Spleen (tissue), 11 donors: ENCODE measurements at regions not wholly inside any gene's neighbourhood (a gene's known extent, or its start where the extent isn't known, plus 50 kb on each side); places are given as distances from the start of the nearest gene placed in this dataset.

Source experiments
- DNase-seq: peaks from one replicate; pipeline ENCODE4 v3.0.0-alpha.2; 2020
- H3K27ac ChIP-seq, 8 donors: fragments of 200-600 bp; sonication (generic) in 7 of 8; 1 replicate in 4 of 8; 2 replicates in 4 of 8; pipeline versions ENCODE4 v1.5.0 to v1.8.0; 2016 to 2021; ENCODE audit warnings: inconsistent platforms in 4 of 8, mild to moderate bottlenecking in 4 of 8, moderate library complexity in 1 of 8
- H3K27me3 ChIP-seq, 7 donors: fragments of 200-600 bp; sonication (generic) in 6 of 7; replicated peaks in 1 of 7; 1 replicate in 4 of 7; 2 replicates in 3 of 7; pipeline versions ENCODE4 v1.5.0 to v1.8.0; 2016 to 2021; ENCODE audit warnings: inconsistent platforms in 3 of 7, mild to moderate bottlenecking in 1 of 7
- H3K36me3 ChIP-seq, 6 donors: fragments of 200-600 bp; sonication (generic) in 5 of 6; 1 replicate in 4 of 6; 2 replicates in 2 of 6; pipeline versions ENCODE4 v1.5.0 to v1.8.0; 2016 to 2021; ENCODE audit warnings: inconsistent platforms in 2 of 6
- H3K4me1 ChIP-seq, 6 donors: fragments of 200-600 bp; sonication (generic) in 5 of 6; 1 replicate in 3 of 6; 2 replicates in 3 of 6; pipeline versions ENCODE4 v1.5.0 to v1.8.0; 2016 to 2021; ENCODE audit warnings: inconsistent platforms in 3 of 6
- H3K4me3 ChIP-seq, 8 donors: fragments of 200-600 bp; sonication (generic) in 7 of 8; 1 replicate in 4 of 8; 2 replicates in 4 of 8; pipeline versions ENCODE4 v1.5.0 to v1.8.0; 2016 to 2021; ENCODE audit warnings: inconsistent platforms in 4 of 8, mild to moderate bottlenecking in 4 of 8, moderate library complexity in 2 of 8
- H3K9me3 ChIP-seq, 8 donors: fragments of 200-600 bp; sonication (generic) in 7 of 8; 1 replicate in 4 of 8; 2 replicates in 4 of 8; pipeline versions ENCODE4 v1.5.0 to v1.8.0; 2016 to 2021; ENCODE audit warnings: inconsistent platforms in 4 of 8
- CTCF ChIP-seq, 11 experiments: fragments of 200-600 bp in 7 of 11; fragments of 450-650 bp in 4 of 11; sonication (generic) in 4 of 11; IDR thresholded peaks in 8 of 11; conservative IDR thresholded peaks in 3 of 11; 1 replicate in 7 of 11; 2 replicates in 4 of 11; pipeline versions ENCODE4 v1.4.0 to v1.8.0; 2016 to 2021; ENCODE audit warnings: antibody characterized with exemption in 11 of 11, inconsistent platforms in 4 of 11, mild to moderate bottlenecking in 1 of 11
- POLR2A ChIP-seq, 3 donors: fragments of 450-650 bp; IDR thresholded peaks; one replicate each; pipeline ENCODE4 v1.5.1; 2017; ENCODE audit warnings: antibody characterized with exemption in 3 of 3, mild to moderate bottlenecking in 1 of 3
- POLR2AphosphoS5 ChIP-seq, 3 donors: sonication (generic); formaldehyde crosslinking; IDR thresholded peaks; one replicate each; pipeline ENCODE4 v1.5.1; 2017; ENCODE audit warnings: antibody characterized with exemption in 3 of 3
- WGBS, 5 donors: extraction: QIAGEN DNeasy Blood & Tissue Kit in 3 of 5; methylation state at CpG; one replicate each; pipeline versions ENCODE4 v1.1.5 to v1.1.7; 2013 to 2018; 5-methylcytosine and 5-hydroxymethylcytosine counted together
- intact Hi-C: fragments of 100-400 bp; cut with DNase I; formaldehyde crosslinking; loops from one replicate; pipeline ENCODE4 v1.15.0; 2023; ENCODE audit warnings: low total_unique reads
- donor health status: healthy with polysubstance abuse.
- donor health status: DM: no; HTN: no; CAD: no; lungs with moderate emphysema.
- donor health status: DM: no; HTN: no; CAD: no.
- donor health status: Bipolar disorder and iron deficiency.
- donor health status: healthy.
- donor health status: DM: no; HTN: no; CAD: no.
- donor health status: DM: yes; HTN: yes; CAD: no.

GRCh38 chr3:76724075-76724474 is 315.8 kb upstream of the ROBO2 start:
- intact Hi-C loops: no loop called here
- Histone ChIP-seq H3K4me1 (no peaks in the 10 kb centered on the region), H3K27me3 (no peaks in the 10 kb centered on the region), H3K27ac (no peak overlapping the region), H3K4me3 (no peak overlapping the region), H3K9me3 (peaks cover 0 to 5% (median 0%) of the 10 kb centered on the region in 8 donors), H3K36me3 (no peaks in the 10 kb centered on the region)
- TF ChIP-seq CTCF (IDR thresholded peaks at IDR 0.05 in 8 of 11, conservative IDR thresholded peaks at IDR 0.05 in 3 of 11) (no peak), POLR2AphosphoS5 (IDR thresholded peaks at IDR 0.05) (no peak), POLR2A (IDR thresholded peaks at IDR 0.05) (no peak)
- WGBS, 5 donors: 89 to 98% (median 95%) methylated on average over 1 of the region's 1 CpG
- DNase-seq: no peak

GRCh38 chr3:76724706-76725105 is 315.2 kb upstream of the ROBO2 start:
- intact Hi-C loops: no loop called here
- no peaks in the 10 kb centered on the region for H3K27me3 ChIP-seq
- DNase-seq: no peak
- H3K27ac ChIP-seq: no peak overlapping the region
- TF ChIP-seq CTCF (IDR thresholded peaks at IDR 0.05 in 8 of 11, conservative IDR thresholded peaks at IDR 0.05 in 3 of 11) (no peak), POLR2A (IDR thresholded peaks at IDR 0.05) (no peak), POLR2AphosphoS5 (IDR thresholded peaks at IDR 0.05) (no peak)
- H3K9me3 ChIP-seq: peaks cover 0 to 5% (median 0%) of the 10 kb centered on the region in 8 donors
- no peaks in the 10 kb centered on the region for H3K36me3 ChIP-seq
- H3K4me3 ChIP-seq: no peak overlapping the region
- H3K4me1 ChIP-seq: no peaks in the 10 kb centered on the region
- 57 to 75% (median 66%) methylated on average over 4 of the region's 4 CpGs for WGBS, 5 donors

- H3K9me3 ChIP-seq: peaks cover 0 to 5% (median 0%) of the 10 kb centered on the region in 8 donors
- WGBS, 5 donors: 92 to 96% (median 95%) methylated on average over 5 of the region's 5 CpGs
- no peak for DNase-seq
- H3K27ac ChIP-seq: no peak overlapping the region
- H3K4me3 ChIP-seq: no peak overlapping the region
- TF ChIP-seq CTCF (IDR thresholded peaks at IDR 0.05 in 8 of 11, conservative IDR thresholded peaks at IDR 0.05 in 3 of 11): no peak
- no peak for TF ChIP-seq POLR2A (IDR thresholded peaks at IDR 0.05)
- H3K27me3 ChIP-seq: no peaks in the 10 kb centered on the region
- intact Hi-C loops: no loop called here
- H3K36me3 ChIP-seq: no peaks in the 10 kb centered on the region
- no peaks in the 10 kb centered on the region for H3K4me1 ChIP-seq
Observed at GRCh38 chr3:76726034-76726433, 313.9 kb upstream of the ROBO2 start.

- WGBS, 5 donors: 91 to 95% (median 93%) methylated on average over 4 of the region's 4 CpGs
- peaks cover 0 to 11% (median 1%) of the 10 kb centered on the region in 8 donors for H3K9me3 ChIP-seq
- no peaks in the 10 kb centered on the region for H3K4me1 ChIP-seq
- intact Hi-C loops: no loop called here
- no peak overlapping the region for H3K27ac ChIP-seq
- H3K27me3 ChIP-seq: no peaks in the 10 kb centered on the region
- no peak for DNase-seq
- TF ChIP-seq CTCF (IDR thresholded peaks at IDR 0.05 in 8 of 11, conservative IDR thresholded peaks at IDR 0.05 in 3 of 11) (no peak), POLR2AphosphoS5 (IDR thresholded peaks at IDR 0.05) (no peak), POLR2A (IDR thresholded peaks at IDR 0.05) (no peak)
- no peaks in the 10 kb centered on the region for H3K36me3 ChIP-seq
- H3K4me3 ChIP-seq: no peak overlapping the region
Observed at GRCh38 chr3:76728426-76728825, 311.5 kb upstream of the ROBO2 start.
